Activated CD4-positive, alpha-beta T cell treated with anti-CD3 and anti-CD28 coated beads, Interleukin-2, Interleukin-6, amounts not matched to agents 100 ng/mL and 50 ng/mL, durations not matched to agents 16 hours and 8 hours (primary cell): ENCODE measurements at regions not wholly inside any gene's neighbourhood (a gene's known extent, or its start where the extent isn't known, plus 50 kb on each side); places are given as distances from the start of the nearest gene placed in this dataset.

Experiments
- DNase-seq: peaks from one replicate; pipeline ENCODE4 v3.0.0-alpha.2; 2020

- no peak for DNase-seq
These were observed 56.3 kb upstream of the GALNT2 start for GRCh38 chr1:230010603-230011332.

GRCh38 chr1:230011333-230012092, 55.5 kb upstream of the GALNT2 start:
- no peak for DNase-seq

GRCh38 chr1:230012093-230012393, 55.0 kb upstream of the GALNT2 start:
- no peak for DNase-seq

GRCh38 chr1:230012741-230013140, 54.3 kb upstream of the GALNT2 start:
- DNase-seq: no peak

- DNase-seq: no peak
These were observed 50.9 kb upstream of the GALNT2 start for GRCh38 chr1:230016159-230016558.
